Right renal cortex interstitium (tissue), 3 donors: ENCODE measurements at regions not wholly inside any gene's neighbourhood (a gene's known extent, or its start where the extent isn't known, plus 50 kb on each side); places are given as distances from the start of the nearest gene placed in this dataset.

ENCODE experiments used
- DNase-seq, 3 donors: peaks; one replicate each; pipeline ENCODE4 v3.0.0-alpha.2; 2013; ENCODE audit warnings: low read depth in 3 of 3, low spot score in 2 of 3

DNA sequence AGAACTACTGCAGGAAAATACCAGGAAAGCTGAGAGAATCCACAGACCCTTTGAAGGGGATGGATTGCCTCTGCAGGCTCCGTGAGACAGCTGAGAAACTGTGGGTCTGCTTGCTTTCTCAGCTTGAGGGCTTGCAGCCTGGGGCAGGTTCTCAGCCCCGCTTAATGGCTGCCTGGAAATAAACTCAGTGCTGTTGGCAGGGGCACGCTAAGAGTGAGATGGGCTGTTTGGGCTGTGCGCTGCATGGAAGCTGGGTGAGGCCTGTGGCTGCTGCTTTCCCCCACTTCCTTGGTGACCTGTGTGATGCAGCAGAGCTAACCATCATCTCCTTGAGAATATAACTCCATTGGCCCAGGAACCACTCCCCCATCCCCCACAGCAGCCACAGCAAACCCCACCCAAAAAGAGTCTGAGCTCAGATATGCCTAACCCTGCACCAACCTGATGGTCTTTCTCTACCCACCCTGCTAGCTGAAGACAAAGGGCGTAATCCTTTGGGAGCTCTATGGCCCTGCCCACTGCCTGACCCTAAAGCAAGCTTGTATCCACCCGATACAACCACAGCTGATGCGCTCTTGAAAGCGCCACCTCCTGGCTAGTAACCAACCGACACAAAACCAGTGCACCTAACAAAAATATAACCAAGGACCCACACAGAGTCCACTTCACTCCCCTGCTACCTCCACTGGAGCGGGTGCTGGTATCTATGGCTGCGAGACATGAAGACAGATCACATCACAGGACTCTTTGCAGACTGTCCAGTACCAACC lies 800.6 kb upstream of the MAP3K7 start:
- DNase-seq = no peak

DNA sequence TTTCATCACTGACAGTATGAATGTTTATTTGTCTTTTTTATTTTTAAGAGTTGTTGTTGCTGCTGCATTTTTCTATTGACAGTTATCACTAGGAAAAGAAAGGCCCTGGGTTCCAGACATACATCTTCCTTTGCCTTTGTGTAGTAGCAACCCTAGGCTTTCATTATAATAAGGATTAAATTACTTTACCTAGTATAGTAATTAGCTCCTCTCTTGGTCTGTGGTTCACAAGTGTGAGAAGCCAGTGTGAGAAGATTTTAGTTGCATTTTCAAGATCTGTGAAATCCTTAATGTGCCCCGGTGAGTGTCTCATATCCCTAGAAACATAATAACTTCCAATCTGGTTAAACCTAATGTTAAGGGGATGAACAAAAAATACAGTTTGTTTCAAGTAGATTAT lies 799.3 kb upstream of the MAP3K7 start:
- DNase-seq = no peak

DNA sequence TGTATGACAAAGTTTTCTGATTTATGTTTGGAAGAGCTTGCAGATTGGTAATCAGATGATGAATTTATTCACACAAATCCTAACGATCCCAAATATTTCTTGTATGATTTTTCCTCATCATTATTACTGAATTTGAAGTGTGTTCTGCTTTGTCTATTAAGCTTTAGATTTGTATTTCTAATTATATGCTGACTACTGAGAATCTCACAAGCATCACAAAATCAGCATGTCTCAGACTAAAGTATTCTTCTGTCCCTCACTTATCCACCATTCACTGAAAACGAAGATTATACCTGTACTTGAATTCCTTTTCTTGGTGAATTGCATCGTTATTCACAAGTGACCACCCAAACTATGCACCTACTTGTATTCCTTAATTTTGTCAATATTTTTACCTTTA lies 796.3 kb upstream of the MAP3K7 start:
- DNase-seq = no peak

DNA sequence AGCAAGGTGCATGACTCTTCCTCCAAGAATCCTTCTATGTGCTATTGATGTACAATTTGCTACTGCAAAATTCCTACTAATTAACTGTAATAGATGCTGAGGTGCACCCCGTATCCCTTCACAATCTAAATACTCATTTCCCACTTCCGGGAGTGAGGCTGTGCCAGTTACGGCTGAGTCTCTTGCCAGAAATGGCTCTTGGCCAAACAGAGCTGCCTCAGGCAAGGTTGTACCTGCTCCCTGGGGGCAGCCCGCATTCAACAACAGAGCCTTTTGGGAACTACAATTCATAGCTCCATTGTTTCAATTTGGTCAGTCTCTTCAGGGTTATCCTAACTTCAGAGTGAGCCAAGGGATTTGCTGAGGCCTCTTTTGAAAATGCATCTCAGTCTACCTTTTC lies 789.8 kb upstream of the MAP3K7 start:
- DNase-seq = no peak

DNA sequence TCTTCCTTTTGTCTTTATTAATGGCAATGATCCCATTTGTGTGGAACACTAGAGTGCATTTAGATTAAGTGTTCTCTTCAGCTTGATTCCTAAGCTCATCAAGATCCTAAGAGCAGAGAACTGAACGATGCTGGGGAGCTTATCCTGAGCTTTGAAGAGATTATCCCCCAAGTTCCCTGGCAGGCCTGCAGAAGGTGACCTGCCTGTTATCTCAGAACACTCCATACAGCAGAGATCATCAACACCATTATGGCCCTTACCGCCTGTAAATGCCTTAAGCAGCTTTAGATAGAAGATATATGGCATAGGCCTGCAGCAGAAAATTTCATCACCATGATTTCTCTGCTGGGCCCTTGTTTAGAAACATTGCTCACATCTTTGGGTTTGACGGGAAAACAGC lies 779.9 kb upstream of the MAP3K7 start:
- no peak for DNase-seq

DNA sequence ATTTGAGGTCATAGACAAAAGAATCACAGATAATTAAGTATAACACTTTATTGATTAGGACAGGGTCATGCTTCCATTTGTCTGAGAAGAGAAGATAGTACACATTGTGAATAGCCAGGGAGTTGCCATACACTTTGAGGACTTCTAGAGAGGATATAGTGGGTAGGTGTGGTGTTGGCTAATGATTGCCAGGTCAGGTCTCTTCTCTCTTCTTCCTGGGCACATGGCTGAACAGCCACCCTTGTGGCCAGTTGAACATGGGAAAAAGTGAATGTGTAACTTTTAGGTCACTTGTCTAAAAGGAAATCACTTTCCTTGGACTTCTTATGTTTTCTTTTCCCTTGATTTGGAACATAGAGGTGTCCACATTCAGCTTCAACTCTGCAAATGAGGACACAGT lies 772.1 kb upstream of the MAP3K7 start:
- no peak for DNase-seq

DNA sequence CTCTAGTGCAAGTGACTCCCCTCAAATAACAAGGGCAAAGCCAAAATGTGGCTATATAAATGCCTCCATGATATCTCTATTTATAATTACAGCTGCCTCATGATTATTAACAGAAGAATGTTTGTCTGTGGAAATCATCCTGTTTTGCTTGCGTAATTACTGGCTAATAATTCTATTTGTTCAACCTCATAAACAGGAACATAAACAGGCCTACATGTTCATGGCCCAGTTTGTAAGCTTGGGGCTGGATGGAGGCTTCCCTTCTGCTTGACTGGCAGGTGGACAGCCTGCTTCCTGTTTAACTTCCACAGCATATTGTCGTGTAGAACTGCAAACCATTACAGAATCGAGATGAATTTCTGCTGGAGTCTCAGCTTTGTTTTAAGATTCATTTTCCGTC lies 766.0 kb upstream of the MAP3K7 start:
- DNase-seq = no peak

DNA sequence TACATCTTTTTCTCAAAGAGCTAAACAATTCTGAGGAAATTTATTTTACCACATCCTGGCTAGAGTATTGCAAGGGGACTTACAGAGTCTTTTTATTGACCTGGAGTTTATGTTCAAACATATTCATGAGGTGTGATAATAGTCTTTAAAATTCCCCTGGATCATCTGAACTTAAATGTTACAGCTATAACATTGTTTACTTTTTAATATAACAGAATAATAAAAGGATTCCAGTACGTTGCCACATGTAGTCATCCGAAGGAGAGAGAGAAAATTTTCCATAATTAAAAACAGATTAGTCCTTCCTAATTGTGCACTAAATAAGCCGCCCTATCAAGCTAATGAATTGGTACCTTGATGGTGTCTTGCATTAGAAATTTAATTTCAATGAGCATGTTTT lies 765.4 kb upstream of the MAP3K7 start:
- DNase-seq = no peak

DNA sequence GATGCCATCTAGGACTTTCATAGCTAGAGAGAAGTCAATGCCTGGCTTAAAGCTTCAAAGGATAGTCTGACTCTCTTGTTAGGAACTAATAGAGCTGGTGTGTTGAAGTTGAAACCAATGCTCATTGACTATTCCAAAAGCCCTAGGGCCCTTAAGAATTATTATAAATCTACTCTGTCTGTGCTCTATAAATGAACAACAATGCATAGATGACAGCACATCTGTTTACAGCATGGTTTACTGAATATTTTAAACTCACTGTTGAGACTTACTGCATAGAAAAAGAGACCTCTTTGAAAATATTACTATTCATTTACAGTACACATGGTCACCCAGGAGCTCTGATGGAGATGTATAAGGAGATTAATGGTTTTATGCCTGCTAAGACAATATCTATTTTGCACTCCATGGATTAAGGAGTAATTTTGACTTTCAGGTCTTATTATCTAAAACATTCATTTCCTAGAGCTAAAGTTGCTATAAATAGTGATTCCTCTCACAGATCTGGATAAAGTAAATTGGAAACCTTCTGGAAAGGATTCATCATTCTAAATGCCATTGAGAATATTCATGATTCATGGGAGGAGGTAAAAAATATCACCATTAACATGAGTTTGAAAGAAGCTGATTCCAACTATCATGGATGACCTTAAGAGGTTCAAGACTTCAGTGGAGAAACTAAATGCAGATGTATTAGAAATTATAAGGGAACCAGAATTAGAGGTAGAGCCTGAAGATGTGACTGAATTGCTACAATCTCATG lies 763.5 kb upstream of the MAP3K7 start:
- DNase-seq = no peak

DNA sequence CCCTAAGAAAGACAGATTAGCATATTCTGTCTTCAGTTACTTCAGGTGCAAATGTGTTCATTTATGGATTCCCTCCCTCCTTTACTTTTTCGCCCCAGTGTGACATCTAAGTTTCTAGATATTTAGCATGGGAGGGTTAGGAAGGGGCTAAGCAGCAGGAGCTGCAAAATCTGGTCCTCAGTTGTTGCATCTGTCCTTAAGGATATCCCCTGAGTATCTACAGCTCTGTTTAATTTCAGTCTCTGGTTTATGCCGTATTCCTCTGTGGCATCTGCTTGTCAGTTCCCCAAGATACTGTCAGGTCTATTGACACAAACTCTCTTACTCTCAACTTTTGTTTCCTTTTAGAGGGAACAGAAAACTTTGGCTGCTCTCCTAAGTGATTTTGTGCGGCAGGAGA lies 754.6 kb upstream of the MAP3K7 start:
- DNase-seq = no peak

DNA sequence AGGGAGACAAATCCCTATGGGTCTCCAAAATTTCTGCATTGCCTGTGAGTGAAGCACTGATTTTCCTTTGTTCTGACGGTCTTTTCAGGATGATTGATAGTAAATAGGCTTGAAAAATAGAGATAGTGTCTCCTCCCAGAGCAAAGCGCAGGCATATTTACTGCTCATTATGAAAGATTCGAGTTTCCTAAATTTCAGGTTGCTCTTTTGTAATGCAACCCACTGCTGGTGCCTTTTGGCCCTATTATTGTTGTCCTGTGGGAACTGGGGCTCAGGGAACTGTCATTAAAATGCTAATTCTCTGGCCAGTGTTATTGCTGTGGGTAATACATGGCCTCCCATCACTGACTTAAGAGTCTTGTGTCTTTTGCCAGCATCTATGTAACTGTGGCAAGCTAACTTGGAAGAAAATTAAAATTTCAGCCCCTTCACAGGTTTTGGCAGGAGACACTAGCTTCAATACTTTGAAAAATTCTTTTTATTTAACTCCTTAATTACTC lies 754.1 kb upstream of the MAP3K7 start:
- no peak for DNase-seq

DNA sequence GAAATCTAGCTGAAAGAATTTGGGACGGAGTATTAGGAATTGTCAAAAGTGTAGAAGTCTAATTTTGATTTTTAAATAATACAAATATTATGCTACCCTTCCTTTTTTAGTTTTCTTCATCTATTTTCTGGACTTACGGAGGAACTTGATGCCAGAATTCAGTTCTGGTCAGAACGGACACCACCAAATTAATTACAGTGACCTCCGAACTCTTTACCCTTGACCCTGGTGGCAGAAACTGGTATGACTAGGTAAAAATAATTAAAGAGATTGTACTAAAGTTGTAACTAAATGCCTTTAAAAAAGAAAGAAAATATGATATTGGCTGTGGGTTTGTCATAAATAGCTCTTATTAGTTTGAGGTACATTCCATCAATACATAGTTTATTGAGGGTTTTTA lies 751.1 kb upstream of the MAP3K7 start:
- no peak for DNase-seq

DNA sequence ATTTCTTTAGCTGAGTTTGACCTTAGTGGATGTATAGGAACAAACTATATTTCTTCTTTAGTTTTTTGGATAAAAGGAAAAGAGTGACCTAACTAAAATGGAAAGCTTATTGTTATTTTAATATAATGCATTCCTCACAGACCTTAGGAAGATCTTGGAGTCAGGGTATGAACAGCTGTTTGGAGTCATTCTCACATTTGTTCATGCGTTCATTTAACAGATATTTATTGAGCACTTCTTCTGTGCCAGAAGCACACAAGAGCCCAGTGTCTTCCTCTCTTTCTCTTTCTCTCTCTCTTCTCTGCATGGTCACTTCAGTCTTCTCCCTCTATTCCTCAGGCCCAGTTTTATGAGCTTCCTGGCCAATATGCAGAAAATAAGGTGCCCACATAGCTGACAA lies 744.0 kb upstream of the MAP3K7 start:
- DNase-seq = no peak

DNA sequence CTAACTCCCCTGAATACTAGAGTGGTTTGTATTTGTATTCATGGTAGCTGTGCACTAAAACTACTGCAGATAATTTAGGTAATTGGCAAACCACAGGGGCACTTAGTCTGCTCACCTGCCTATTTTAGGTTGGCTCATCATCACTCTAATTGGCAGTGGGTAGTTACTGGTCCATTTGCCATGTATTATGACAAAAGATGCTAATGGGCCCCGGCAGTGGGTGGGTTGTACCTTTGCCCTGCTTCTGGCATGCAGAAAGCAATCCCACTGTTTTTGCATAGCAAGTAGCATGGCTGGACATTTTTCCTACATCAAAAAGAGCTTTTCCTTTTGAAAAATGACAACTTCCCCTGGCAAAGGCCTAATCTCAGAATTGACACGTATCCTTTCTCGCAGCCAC lies 741.4 kb upstream of the MAP3K7 start:
- no peak for DNase-seq

DNA sequence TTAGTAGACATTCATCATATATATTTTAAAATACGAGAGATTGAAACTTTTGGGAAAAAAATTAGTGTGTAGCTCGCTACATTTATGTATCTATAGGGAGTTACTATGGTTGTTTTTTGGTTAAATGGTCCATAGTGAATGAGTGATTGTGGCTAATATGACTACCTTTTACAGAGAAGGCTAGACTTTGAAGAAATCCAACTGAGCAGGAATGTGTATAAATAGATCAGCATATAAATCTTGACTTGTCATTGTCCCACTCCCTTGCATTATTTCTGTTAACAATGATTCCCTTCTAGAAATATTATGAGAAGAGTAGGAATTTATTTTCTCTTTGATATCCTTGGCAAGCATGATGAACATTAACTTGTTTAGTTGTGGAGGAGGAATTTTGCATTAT lies 737.8 kb upstream of the MAP3K7 start:
- no peak for DNase-seq

DNA sequence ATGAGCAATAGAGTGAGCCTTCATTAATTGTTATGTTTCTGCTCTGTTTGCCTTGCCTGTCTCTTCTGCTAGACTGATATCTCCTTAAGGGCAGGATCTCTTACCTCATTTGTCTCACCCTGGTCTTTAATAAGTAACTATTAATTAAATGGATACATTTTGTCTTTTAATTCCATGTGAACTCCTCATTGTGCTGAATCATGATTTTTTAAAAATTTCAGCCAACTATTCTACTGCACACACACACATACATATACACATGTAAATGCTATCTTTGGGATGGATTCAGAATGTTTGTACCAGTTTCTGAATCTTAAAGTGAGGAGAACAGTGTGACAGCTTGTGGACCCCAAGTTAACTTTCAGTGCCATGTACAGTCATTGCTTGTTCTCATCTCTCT lies 731.1 kb upstream of the MAP3K7 start:
- DNase-seq = no peak

DNA sequence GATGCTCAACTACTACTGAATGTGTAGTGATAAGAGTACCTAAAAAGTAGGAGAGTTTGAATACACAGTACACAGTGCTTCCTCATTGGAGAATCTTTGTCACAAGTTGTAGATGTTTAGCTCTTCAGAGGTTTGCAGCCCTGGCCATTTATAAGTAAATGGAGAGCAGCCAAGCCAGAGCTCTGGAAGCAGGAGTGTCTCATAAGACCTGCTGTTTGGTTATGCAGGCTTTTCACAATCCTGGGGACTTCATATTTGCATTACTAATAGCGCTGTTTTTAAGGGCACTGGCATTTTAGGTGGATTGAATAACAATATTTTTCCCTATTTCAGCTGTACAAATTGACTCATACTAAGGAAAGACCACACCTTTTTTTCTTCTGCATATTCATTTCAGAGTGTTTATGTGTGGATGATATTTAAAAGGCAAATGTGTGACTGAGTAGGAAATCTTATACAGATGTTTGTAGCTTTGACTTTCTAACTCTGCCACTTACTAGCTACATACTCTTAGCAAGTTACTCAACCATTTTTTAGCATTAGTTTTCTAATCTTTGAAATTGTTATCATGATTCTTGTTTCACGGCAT lies 730.5 kb upstream of the MAP3K7 start:
- DNase-seq = no peak

DNA sequence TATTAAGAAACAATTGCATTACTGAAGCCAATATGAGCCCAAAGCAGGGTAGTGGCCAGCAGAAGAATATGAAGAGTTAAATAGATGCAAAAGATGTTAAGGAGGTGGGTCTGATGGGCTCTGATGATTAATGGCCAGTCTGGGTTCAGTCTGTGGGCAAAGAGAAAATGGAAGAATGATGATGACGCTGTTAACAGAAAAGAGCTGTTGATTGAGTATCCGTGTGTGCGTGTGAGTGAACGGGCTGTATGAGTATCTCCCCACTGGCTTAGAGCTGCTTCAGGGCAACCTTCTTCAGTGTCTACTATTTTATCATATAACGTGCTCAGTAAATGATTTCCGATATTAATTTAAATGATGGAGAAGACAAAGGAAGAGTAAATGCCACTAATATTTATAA lies 723.3 kb upstream of the MAP3K7 start:
- no peak for DNase-seq

DNA sequence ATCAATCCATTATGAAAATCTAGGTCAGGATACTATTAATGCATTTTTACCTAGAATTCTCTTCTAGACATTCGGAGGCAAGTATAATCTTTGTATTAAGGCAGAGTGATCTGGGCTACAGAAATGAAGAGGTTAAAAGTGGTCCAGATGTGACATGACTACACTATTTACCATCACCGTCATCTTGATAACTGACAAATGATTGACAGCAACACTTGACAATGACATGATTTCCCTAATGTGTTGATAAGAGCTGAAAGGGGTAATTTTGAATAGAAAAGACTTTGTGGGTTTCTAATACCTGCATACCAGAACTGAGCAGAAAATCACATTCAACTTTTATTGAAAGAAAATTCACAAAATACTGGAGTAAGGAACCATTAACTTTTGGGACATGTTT lies 718.9 kb upstream of the MAP3K7 start:
- no peak for DNase-seq

DNA sequence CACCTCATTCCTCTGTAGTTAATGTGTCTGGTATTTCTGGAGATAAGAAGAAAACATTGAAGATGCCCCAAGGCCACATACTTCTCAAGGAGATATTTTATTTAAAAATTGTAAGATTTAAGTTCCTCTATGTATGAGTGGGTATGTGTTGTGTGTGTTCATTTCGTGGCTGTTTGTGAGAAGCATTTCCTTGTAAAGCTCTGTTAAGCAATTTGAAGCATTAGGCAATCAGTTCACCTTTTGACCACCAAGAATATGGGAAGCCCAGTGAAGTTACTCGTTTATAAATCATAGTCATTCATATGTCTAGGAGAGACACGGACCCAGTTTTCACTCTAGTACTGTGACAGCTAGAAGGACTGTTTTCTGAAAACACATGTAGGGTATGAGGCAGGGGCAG lies 717.6 kb upstream of the MAP3K7 start:
- no peak for DNase-seq

DNA sequence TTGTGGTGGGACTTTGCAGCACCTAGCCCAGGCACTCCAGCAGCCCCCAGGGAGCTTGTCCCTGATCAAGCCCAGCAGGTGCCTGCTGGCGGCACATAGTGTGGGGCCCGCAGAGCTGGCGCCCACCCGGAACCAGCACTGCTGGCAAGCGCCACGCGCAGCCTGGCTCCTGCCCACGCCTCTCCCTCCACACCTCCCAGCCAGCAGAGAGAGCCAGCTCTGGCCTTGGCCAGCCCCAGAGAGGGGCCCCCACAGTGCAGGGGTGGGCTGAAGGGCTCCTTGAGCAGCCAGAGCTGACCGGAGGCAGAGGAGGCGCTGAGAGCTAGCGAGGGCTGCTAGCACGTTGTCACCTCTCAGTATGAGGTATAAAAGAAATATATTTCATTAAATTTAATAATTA lies 716.5 kb upstream of the MAP3K7 start:
- no peak for DNase-seq
